ENCODE measurements at regions not wholly inside any gene's neighbourhood (a gene's known extent, or its start where the extent isn't known, plus 50 kb on each side); places are given as distances from the start of the nearest gene placed in this dataset.

DNA sequence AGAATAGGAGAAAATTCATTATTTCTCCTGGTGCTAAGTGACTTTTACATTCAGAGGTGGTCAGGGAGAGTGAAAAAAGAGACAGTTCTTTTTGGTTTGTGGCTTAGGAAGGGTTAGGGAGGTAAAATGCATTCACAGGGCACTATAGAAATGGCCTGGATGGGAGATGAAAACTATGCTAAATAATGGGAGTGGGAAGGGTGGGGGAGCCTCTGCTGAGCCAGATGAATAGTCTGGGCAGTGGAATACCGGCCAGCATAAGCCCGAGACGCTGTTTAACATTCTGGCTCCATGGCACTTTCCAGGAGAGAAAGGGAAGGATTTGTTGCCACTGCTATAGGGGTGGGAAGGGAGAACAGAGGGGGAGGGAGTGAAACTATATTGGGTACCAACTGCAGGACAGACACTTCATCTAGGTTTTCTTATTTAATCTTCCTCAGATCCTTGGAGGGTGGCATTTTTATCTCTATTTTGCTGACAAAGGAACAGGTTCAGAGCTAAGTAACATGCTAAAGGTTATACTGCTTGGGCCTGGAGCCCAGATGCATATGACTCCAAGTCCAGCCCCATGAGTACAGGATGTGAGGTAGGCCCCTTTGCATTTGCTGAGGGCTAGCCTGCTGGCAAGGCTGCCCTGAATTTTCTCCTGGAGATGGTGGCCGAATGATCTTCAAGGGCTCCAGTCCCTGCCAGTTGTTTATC, 372.4 kb downstream of the CCSER2 start:
- TF ChIP-seq, protein P1, sequence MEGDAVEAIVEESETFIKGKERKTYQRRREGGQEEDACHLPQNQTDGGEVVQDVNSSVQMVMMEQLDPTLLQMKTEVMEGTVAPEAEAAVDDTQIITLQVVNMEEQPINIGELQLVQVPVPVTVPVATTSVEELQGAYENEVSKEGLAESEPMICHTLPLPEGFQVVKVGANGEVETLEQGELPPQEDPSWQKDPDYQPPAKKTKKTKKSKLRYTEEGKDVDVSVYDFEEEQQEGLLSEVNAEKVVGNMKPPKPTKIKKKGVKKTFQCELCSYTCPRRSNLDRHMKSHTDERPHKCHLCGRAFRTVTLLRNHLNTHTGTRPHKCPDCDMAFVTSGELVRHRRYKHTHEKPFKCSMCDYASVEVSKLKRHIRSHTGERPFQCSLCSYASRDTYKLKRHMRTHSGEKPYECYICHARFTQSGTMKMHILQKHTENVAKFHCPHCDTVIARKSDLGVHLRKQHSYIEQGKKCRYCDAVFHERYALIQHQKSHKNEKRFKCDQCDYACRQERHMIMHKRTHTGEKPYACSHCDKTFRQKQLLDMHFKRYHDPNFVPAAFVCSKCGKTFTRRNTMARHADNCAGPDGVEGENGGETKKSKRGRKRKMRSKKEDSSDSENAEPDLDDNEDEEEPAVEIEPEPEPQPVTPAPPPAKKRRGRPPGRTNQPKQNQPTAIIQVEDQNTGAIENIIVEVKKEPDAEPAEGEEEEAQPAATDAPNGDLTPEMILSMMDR (conservative IDR thresholded peaks at IDR 0.05; ENCODE audit: low read depth in 2 of 2), result no peak
- TF ChIP-seq ZNF114 (CRISPR knock-in tag; IDR thresholded peaks at IDR 0.05) (no peak), EZH2 (IDR thresholded peaks at IDR 0.05; ENCODE audit: low read depth, unreplicated experiment) (no peak), EZH2phosphoT487 (IDR thresholded peaks at IDR 0.05; ENCODE audit: unreplicated experiment) (no peak), ZNF331 (CRISPR knock-in tag; IDR thresholded peaks at IDR 0.05; ENCODE audit: low read depth) (no peak), POLR2AphosphoS5 (IDR thresholded peaks at IDR 0.05; ENCODE audit: low read depth) (no peak), NANOG (IDR thresholded peaks at IDR 0.05; ENCODE audit: borderline replicate concordance) (no peak)
- TF ChIP-seq, protein P2, sequence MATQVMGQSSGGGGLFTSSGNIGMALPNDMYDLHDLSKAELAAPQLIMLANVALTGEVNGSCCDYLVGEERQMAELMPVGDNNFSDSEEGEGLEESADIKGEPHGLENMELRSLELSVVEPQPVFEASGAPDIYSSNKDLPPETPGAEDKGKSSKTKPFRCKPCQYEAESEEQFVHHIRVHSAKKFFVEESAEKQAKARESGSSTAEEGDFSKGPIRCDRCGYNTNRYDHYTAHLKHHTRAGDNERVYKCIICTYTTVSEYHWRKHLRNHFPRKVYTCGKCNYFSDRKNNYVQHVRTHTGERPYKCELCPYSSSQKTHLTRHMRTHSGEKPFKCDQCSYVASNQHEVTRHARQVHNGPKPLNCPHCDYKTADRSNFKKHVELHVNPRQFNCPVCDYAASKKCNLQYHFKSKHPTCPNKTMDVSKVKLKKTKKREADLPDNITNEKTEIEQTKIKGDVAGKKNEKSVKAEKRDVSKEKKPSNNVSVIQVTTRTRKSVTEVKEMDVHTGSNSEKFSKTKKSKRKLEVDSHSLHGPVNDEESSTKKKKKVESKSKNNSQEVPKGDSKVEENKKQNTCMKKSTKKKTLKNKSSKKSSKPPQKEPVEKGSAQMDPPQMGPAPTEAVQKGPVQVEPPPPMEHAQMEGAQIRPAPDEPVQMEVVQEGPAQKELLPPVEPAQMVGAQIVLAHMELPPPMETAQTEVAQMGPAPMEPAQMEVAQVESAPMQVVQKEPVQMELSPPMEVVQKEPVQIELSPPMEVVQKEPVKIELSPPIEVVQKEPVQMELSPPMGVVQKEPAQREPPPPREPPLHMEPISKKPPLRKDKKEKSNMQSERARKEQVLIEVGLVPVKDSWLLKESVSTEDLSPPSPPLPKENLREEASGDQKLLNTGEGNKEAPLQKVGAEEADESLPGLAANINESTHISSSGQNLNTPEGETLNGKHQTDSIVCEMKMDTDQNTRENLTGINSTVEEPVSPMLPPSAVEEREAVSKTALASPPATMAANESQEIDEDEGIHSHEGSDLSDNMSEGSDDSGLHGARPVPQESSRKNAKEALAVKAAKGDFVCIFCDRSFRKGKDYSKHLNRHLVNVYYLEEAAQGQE (IDR thresholded peaks at IDR 0.05; ENCODE audit: unreplicated experiment), result no peak

Measured in GM23338 (cell line).